ENCODE measurements at regions not wholly inside any gene's neighbourhood (a gene's known extent, or its start where the extent isn't known, plus 50 kb on each side); places are given as distances from the start of the nearest gene placed in this dataset.

- TF ChIP-seq POLR2A (IDR thresholded peaks at IDR 0.05) = no peak
- no peak for TF ChIP-seq CTCF (IDR thresholded peaks at IDR 0.05)
- TF ChIP-seq POLR2AphosphoS5 (IDR thresholded peaks at IDR 0.05) = no peak
These were observed 491.5 kb downstream of the NUF2 start for GRCh38 chr1:163813251-163813650.
